HG03135 (cell line): ENCODE measurements at regions not wholly inside any gene's neighbourhood (a gene's known extent, or its start where the extent isn't known, plus 50 kb on each side); places are given as distances from the start of the nearest gene placed in this dataset.

Experiments
- ATAC-seq: cut with Tn5 transposase; IDR thresholded peaks from one replicate; pipeline ENCODE4 v1.9.1; 2021; ENCODE audit warnings: mild to moderate bottlenecking, moderate library complexity; ENCODE audit not compliant: unreplicated experiment

DNA sequence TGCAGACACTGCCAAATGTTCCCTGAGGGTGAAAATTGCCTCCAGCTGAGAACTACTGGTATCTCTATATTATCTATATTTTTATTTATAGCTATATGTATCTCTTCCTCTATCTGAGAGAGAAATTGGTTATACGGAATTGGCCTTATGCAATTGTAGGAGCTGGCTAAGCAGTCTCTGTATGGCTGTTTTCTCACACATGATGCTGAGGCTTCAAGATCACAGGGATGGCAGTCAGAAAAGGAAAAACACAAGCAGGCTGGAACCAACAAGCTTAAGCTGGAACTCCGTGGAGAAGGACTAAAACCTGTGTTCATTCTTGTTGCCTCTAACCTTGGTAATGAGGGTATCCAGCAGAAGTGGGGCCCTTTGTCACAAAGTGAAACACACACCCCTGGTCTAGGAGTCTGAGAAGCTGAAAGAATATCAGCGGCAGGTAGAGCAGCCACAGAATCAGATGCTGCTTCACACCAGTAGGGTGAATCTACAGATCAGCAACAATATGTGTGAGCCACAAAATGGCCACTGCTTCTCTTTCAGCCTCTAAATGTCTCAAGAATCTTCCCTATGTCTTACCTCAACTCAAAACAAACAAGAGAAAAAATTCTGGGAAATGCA, 166.5 kb upstream of the PPP1R2C start:
- ATAC-seq: no peak

DNA sequence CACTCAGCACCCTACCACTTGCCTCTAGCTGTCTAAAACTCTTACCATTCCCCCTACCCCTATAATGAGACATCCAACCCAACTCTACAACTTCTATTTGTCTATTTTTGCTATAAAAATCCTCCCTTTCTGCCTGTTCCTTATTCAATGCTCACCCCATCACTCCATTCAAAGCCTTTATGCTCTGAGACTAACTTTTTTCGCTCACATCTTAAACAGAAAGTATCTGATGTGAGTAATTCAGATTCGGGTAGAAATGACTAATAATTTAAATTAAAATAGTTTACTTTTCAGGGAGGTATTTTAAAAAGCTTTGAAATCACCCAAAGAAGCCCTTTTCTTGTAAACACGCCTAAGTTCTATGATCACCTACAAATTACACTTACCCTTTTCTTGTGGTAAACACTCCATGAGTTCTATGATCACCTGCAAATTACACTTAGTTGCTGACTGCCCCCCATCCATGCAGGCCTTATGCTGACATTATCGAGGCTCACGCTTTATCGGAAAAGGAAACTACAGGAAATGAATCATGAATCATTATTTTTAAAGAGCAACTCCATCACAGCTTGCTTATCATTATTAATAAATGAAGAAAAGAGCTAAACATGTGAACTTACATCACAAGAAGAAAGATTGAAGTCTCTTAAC, 168.7 kb upstream of the PPP1R2C start:
- no peak for ATAC-seq

DNA sequence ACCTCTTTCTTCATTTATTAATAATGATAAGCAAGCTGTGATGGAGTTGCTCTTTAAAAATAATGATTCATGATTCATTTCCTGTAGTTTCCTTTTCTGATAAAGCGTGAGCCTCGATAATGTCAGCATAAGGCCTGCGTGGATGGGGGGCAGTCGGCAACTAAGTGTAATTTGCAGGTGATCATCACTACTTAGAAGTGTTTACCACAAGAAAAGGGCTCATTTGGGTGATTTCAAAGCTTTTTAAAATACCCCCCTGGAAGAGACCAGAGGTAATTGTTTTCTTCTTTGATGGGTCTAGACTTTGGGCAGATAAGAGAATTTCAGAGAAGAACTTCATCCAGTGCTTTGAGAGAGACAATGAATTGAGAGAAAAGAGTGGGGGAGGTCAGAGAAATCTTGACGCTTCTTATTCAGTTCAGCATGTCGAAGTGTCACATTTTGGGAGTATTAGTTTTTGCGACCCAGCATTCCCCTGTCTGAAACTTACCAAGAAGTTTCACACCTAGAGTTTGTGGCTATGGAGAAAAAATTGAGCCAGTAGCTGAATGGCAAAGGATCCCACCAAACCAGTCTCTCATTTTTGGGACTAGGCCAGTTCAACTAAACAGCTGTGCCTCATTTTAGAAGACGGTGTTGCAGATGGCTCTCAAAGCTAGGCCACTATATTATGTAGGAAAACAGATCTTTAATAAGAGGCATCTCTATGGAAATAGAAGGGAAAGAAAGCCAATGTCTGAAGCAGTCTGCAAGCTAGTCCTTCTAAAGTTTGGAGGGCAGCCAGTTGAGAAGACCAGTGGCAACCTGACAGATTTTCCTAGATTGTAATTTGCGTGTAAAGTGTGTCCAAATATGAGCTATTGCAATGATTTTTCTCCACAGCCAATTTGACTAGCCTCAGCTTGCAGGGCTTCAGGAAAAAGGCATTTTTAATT, 171.0 kb upstream of the PPP1R2C start:
- no peak for ATAC-seq

DNA sequence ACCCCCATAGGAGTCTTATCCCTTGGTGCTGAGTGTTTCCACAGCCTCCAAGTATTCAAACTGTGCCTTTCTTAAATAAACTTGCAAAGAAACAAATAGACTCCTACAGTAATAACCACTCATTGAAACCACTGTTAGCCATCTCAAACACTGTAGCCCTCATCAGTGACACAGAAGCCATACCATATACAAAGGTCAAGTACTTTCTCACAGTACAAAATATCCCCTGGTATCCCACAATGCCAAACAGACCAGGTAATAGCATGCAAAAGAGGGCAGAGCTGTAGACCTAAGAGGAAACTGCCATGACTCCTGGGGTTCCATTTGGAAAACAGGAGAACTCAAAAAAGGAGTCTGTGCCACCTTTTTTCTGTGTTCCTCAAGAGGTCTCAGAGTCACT, 173.8 kb upstream of the PPP1R2C start:
- no peak for ATAC-seq

DNA sequence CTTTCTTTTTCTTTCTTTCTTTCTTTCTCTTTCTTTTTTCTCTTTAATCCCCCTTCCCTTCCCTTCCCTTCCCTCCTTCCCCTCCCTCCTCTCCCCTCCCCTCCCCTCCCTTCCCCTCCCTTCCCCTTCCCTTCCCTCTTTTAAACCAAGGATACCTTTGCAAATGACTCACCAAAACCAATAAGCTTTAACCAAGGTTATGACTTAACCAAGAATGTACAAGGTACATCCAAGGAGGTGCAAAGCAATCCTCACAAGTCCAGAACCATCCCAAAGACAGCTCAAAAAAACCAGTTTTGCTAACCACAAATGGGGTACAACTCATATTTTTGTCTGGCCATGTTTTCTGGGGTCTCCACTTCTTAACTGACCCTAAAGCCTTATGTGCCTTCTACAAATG, 174.7 kb upstream of the PPP1R2C start:
- ATAC-seq: no peak

DNA sequence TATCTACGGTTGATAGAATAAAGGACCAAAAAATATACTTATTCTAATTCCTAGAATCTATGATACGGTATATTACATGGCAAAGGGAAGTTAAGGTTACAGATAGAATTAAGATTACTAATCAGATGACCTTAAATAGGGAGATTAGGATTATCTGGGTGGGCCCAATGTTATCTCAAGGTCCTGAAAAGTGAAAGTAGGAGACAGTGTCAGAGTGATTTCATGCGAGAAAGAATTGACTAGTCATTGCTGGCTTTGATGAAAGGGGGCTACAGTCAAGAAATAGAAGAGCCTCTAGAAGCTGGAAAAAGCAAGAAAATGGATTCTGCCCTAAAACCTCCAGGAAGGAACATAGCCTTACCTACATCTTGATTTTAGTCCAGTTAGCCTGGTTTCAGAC, 176.9 kb upstream of the PPP1R2C start:
- ATAC-seq: peak; percentile 6

- peak; percentile 78 for ATAC-seq
Measured at GRCh38 chrX:42955349-42955748, 177.4 kb upstream of the PPP1R2C start.

DNA sequence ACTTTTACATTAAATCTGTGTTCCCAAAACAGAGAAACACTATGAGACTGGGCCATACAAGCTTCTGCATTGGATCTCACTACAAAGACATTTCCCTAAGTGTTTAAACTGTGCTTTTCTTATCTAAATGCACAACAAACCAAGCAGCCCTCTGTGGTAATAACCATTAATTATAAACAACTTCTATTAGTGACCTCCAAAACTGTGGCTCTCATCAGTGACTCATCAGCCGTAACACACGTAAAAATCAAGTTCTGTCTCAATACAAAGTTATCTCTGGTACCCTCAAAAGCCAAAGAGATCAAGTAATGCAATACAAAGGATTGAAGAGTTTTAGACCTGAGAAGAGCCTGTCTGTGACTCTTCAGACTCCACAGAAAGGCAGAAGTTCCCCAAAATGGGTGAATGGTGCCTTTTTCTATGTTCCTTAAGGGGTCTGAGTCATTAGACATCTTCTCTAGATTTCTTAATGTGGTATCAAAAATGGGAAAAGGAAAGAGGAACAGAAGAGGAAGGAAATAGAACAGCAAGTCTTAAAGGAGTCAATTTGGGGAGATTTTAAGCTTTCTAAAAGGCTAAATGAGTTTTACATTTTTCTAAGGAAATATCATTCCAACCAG, 189.8 kb upstream of the PPP1R2C start:
- no peak for ATAC-seq

DNA sequence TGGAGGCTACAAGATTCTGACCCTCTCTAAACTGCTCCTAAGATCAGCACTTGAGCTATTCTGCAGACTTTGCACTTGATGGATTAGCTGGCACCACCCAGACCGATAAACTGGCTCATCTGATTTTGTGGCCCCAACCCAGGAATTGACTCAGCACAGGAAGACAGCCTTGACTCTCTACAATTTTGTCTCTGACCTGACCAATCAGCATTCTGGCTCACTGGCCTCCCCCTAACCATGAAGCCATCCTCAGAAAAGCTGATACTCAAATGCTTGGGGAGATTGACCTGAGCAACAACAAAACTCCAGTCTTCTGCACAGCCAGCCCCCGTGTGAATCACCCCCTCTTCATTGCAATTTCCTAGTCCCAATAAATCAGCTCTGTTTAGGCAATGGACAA, 195.4 kb upstream of the PPP1R2C start:
- no peak for ATAC-seq

GRCh38 chrX:42975906-42976305, 197.9 kb upstream of the PPP1R2C start:
- no peak for ATAC-seq

DNA sequence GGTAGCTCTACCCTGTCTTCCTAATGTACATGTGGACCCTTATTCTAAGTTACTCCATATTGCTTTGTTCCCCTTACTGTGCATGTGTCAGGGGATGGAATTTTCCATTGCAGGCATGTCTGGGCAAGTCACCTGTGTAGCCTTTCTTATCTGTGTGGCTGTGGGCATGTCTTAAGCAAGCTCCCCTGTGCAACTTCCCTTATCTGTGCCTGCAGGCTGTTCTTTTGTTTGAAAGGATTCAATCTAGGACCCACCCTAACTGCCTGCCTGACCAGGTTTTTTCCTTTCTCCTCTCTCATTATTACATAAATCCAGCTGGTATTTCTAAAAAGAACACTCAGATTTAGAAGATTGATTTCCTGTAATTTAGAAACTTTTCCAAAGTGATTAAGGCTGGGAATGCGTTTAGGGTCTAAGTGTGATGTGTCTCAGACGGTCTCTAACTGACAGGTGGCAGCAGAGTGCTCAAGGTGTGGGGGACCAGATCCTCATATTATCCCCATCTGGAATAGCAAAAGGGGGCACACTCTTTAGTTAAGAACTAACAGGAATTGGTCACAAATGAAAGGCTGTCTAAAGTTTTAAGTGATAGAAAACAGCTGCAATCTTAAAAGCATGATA, 198.9 kb upstream of the PPP1R2C start:
- no peak for ATAC-seq

- ATAC-seq: no peak
Measured at GRCh38 chrX:42978655-42979379, 200.9 kb upstream of the PPP1R2C start.

- ATAC-seq: no peak
Measured at GRCh38 chrX:42988700-42989099, 210.7 kb upstream of the PPP1R2C start.

GRCh38 chrX:42992199-42992943, 214.4 kb upstream of the PPP1R2C start:
- no peak for ATAC-seq

DNA sequence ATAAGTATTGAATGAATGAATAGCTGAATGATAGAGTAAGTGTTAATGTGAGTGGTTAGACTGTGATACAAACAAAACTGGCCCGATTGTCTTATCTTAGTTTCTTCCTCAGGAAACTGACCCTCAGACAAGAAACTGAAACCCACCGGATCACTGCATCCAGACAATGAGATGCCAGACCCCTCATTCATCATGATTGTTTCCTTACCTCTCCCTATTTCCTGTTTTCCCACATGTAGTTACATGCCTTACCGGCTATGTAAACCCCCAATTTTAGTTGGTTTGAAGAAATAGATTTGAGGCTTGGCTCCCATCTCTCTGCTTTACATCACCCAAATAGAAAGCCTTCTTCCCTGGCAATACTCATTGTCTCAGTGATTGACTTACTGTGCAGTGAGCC, 218.9 kb upstream of the PPP1R2C start:
- no peak for ATAC-seq

GRCh38 chrX:43000121-43000520, 222.2 kb upstream of the PPP1R2C start:
- no peak for ATAC-seq

DNA sequence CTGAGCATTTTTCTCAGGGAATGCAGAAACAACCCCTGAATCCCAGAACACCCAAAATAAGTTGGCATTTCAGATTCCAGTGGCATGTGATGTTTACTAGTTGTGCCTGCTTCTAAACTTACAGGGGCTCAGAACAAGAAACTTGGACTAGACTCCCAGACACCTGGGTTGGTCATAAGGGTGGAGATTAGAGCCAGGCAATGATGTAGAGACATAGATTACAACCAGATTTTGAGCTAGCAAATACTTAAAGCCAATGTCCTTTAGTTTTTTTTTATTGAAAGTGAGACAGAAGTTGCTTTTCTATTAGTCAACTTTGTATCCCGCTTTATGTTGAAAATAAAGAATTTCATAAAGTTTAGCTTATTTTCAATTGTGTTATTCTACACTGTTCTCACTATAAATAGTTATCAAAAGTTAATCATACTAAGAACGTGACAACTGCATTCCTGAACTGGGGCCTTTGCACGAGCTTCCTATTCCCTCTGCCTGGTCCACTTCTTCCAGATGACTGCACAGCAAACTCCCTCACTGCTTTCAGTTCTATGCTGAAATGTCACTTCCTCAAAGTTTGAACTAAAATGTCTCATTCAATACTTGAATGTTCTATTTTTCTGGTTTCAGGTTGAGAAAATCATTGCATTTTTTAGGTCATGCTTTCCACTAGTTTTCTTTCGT, 224.7 kb upstream of the PPP1R2C start:
- ATAC-seq: peak; percentile 74

- ATAC-seq: peak; percentile 27
Measured at GRCh38 chrX:43003204-43003565, 225.2 kb upstream of the PPP1R2C start.

- no peak for ATAC-seq
Measured at GRCh38 chrX:43003939-43004338, 226.0 kb upstream of the PPP1R2C start.
